Esophagus squamous epithelium (tissue), 5 donors: ENCODE measurements at regions not wholly inside any gene's neighbourhood (a gene's known extent, or its start where the extent isn't known, plus 50 kb on each side); places are given as distances from the start of the nearest gene placed in this dataset.

ENCODE experiments used
- DNase-seq: peaks from one replicate; lab custom pipeline; 2025; lab: John Stamatoyannopoulos, UW
- H3K27ac ChIP-seq, 4 donors: fragments of 200-600 bp; sonication (generic); one replicate each; pipeline ENCODE4 v1.5.1; 2016 to 2019; ENCODE audit warnings: mild to moderate bottlenecking in 1 of 4
- H3K27me3 ChIP-seq, 4 donors: fragments of 200-600 bp; sonication (generic); 1 replicate in 3 of 4; 2 replicates in 1 of 4; pipeline versions ENCODE4 v1.5.1 to v1.6.0; 2017 to 2021; ENCODE audit warnings: antibody characterized with exemption in 1 of 4
- H3K36me3 ChIP-seq, 3 donors: fragments of 200-600 bp; sonication (generic); one replicate each; pipeline ENCODE4 v1.5.1; 2016 to 2019
- H3K4me1 ChIP-seq, 3 donors: fragments of 200-600 bp; sonication (generic); one replicate each; pipeline ENCODE4 v1.5.1; 2017 to 2019
- H3K4me3 ChIP-seq, 4 donors: fragments of 200-600 bp; sonication (generic); 1 replicate in 3 of 4; 2 replicates in 1 of 4; pipeline ENCODE4 v1.5.1; 2016 to 2019; ENCODE audit warnings: mild to moderate bottlenecking in 2 of 4, moderate library complexity in 1 of 4
- H3K9me3 ChIP-seq, 3 donors: fragments of 200-600 bp; sonication (generic); one replicate each; pipeline ENCODE4 v1.5.1; 2016 to 2019
- CTCF ChIP-seq, 6 experiments: fragments of 450-650 bp in 4 of 6; fragments of 200-600 bp in 2 of 6; sonication (generic) in 2 of 6; IDR thresholded peaks; one replicate each; pipeline ENCODE4 v1.5.1; 2016 to 2019; ENCODE audit warnings: antibody characterized with exemption in 6 of 6, mild to moderate bottlenecking in 4 of 6, moderate library complexity in 4 of 6
- POLR2A ChIP-seq, 4 donors: fragments of 450-650 bp; IDR thresholded peaks; one replicate each; pipeline ENCODE4 v1.6.1; 2017; ENCODE audit warnings: antibody characterized with exemption in 4 of 4, mild to moderate bottlenecking in 4 of 4, moderate library complexity in 3 of 4
- WGBS, 2 donors: methylation state at CpG; one replicate each; pipeline ENCODE4 v1.1.5; 2018; 5-methylcytosine and 5-hydroxymethylcytosine counted together
- intact Hi-C: fragments of 100-400 bp; cut with DNase I; formaldehyde crosslinking; loops from one replicate; pipeline ENCODE4 v1.15.0; 2022
- donor health status: DM: yes; HTN: yes; CAD: no.

- H3K4me1 ChIP-seq = no peaks in the 10 kb centered on the region
- H3K27me3 ChIP-seq = no peaks in the 10 kb centered on the region
- no peak overlapping the region for H3K27ac ChIP-seq
- no peaks in the 10 kb centered on the region for H3K9me3 ChIP-seq
- no peak for TF ChIP-seq CTCF (IDR thresholded peaks at IDR 0.05)
- TF ChIP-seq POLR2A (IDR thresholded peaks at IDR 0.05) = no peak
- 92 to 94% methylated on average over 3 of the region's 3 CpGs for WGBS, 2 donors
- no peaks in the 10 kb centered on the region for H3K36me3 ChIP-seq
- intact Hi-C loops = no loop called here
- no peak overlapping the region for H3K4me3 ChIP-seq
- DNase-seq = no peak
These were observed 700.7 kb downstream of the DIAPH3 start for GRCh38 chr13:59463023-59463422.

GRCh38 chr13:59464926-59465325, 698.8 kb downstream of the DIAPH3 start:
- intact Hi-C loops = no loop called here
- H3K36me3 ChIP-seq = no peaks in the 10 kb centered on the region
- no peak for TF ChIP-seq CTCF (IDR thresholded peaks at IDR 0.05)
- TF ChIP-seq POLR2A (IDR thresholded peaks at IDR 0.05) = no peak
- no peak overlapping the region for H3K27ac ChIP-seq
- no peak overlapping the region for H3K4me3 ChIP-seq
- WGBS, 2 donors = 40 to 49% methylated on average over 4 of the region's 4 CpGs
- no peaks in the 10 kb centered on the region for H3K4me1 ChIP-seq
- no peaks in the 10 kb centered on the region for H3K9me3 ChIP-seq
- H3K27me3 ChIP-seq = no peaks in the 10 kb centered on the region
- DNase-seq = no peak

- WGBS, 2 donors = 67 to 81% methylated on average over 2 of the region's 2 CpGs
- no peaks in the 10 kb centered on the region for H3K27me3 ChIP-seq
- no peaks in the 10 kb centered on the region for H3K4me1 ChIP-seq
- no peaks in the 10 kb centered on the region for H3K9me3 ChIP-seq
- H3K27ac ChIP-seq = no peak overlapping the region
- intact Hi-C loops = no loop called here
- H3K36me3 ChIP-seq = no peaks in the 10 kb centered on the region
- H3K4me3 ChIP-seq = no peak overlapping the region
- DNase-seq = no peak
- no peak for TF ChIP-seq POLR2A (IDR thresholded peaks at IDR 0.05)
These were observed 695.3 kb downstream of the DIAPH3 start for GRCh38 chr13:59468396-59468795.

DNA sequence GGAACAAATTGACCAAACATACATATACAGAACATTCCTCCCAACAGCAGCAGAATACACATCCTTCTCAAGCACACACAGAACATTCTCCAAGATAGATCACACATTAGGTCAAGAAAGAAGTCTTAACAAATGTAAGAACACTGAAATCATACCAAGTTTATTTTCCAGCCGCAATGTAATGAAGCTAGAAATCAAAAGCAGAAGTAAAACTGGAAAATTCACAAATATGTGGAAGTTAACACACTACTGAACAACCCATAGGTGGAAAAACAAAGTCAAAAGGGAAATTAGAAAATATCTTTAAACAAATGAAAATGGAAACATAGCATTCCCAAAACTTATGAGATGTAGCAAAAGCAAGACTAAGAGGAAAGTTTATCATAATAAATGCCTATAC, 692.6 kb downstream of the DIAPH3 start:
- no peak overlapping the region for H3K4me3 ChIP-seq
- no peak overlapping the region for H3K27ac ChIP-seq
- no peaks in the 10 kb centered on the region for H3K4me1 ChIP-seq
- intact Hi-C loops = no loop called here
- H3K9me3 ChIP-seq = no peaks in the 10 kb centered on the region
- no peaks in the 10 kb centered on the region for H3K27me3 ChIP-seq
- no peak for DNase-seq
- H3K36me3 ChIP-seq = no peaks in the 10 kb centered on the region
- TF ChIP-seq CTCF (IDR thresholded peaks at IDR 0.05) (no peak), POLR2A (IDR thresholded peaks at IDR 0.05) (no peak)
- WGBS, 2 donors = 44 to 88% methylated on average over 1 of the region's 1 CpG

DNA sequence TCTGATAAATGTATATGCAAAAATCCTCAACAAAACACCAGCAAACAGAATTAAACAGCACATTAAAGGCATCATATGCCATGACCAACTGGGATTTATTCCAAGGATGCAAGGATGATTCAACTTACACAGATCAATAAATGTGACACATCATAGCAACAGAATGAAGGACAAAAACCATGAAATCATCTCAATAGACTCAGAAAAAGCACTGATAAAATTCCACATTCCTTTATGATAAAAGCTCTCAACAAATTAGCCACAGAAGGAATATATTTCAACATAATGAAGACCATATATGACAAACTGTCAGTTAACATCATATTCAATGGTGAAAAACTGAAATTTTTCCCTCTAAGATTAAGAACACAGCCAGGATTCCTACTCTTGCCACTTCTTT, 691.6 kb downstream of the DIAPH3 start:
- Histone ChIP-seq H3K27me3 (no peaks in the 10 kb centered on the region), H3K9me3 (no peaks in the 10 kb centered on the region), H3K4me1 (no peaks in the 10 kb centered on the region), H3K36me3 (no peaks in the 10 kb centered on the region), H3K4me3 (no peak overlapping the region), H3K27ac (no peak overlapping the region)
- no peak for DNase-seq
- TF ChIP-seq POLR2A (IDR thresholded peaks at IDR 0.05) = no peak
- TF ChIP-seq CTCF (IDR thresholded peaks at IDR 0.05) = no peak
- intact Hi-C loops = no loop called here

- whole genome bisulfite sequencing, 2 donors = 41 to 56% methylated on average over 1 of the region's 1 CpG
- DNase-seq = no peak
- Histone ChIP-seq H3K27ac (no peak overlapping the region), H3K9me3 (no peaks in the 10 kb centered on the region), H3K27me3 (no peaks in the 10 kb centered on the region), H3K4me1 (no peaks in the 10 kb centered on the region), H3K36me3 (no peaks in the 10 kb centered on the region), H3K4me3 (no peak overlapping the region)
- TF ChIP-seq CTCF (IDR thresholded peaks at IDR 0.05) (no peak), POLR2A (IDR thresholded peaks at IDR 0.05) (no peak)
- intact Hi-C loops = no loop called here
These were observed 689.0 kb downstream of the DIAPH3 start for GRCh38 chr13:59474696-59475095.
